ENCODE measurements at regions not wholly inside any gene's neighbourhood (a gene's known extent, or its start where the extent isn't known, plus 50 kb on each side); places are given as distances from the start of the nearest gene placed in this dataset.

DNA sequence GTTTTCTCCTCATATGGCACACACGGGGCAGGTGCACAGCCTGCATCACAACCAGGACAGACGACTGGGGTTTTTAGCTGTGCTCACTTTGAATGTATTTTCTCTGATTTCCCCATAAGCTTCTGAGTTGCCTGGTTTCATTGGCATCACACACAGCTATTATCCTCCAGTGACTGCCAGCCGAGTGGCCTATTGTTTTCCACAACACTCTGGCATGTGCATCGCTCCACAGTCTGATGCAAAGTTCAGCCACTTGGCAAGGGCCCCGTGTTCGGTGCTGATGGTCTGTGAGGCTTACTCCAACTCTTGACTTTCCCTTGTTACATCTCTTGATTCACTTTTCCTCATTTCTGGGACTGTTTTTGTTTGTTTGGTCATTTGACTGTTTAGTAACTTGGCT lies 593.1 kb downstream of the CBLN2 start:
- DNase-seq, result no peak
- Histone ChIP-seq H3K9me3 (no peaks in the 10 kb centered on the region), H3K27ac (no peak overlapping the region), H3K27me3 (no peaks in the 10 kb centered on the region), H3K4me1 (no peaks in the 10 kb centered on the region), H3K4me3 (no peak overlapping the region), H3K36me3 (no peaks in the 10 kb centered on the region)
- TF ChIP-seq, protein P1, sequence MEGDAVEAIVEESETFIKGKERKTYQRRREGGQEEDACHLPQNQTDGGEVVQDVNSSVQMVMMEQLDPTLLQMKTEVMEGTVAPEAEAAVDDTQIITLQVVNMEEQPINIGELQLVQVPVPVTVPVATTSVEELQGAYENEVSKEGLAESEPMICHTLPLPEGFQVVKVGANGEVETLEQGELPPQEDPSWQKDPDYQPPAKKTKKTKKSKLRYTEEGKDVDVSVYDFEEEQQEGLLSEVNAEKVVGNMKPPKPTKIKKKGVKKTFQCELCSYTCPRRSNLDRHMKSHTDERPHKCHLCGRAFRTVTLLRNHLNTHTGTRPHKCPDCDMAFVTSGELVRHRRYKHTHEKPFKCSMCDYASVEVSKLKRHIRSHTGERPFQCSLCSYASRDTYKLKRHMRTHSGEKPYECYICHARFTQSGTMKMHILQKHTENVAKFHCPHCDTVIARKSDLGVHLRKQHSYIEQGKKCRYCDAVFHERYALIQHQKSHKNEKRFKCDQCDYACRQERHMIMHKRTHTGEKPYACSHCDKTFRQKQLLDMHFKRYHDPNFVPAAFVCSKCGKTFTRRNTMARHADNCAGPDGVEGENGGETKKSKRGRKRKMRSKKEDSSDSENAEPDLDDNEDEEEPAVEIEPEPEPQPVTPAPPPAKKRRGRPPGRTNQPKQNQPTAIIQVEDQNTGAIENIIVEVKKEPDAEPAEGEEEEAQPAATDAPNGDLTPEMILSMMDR (IDR thresholded peaks at IDR 0.05), result no peak
- intact Hi-C loops (cut with DNase I; ENCODE audit: low total_unique reads), result no loop called here

- Histone ChIP-seq H3K27ac (no peak overlapping the region), H3K27me3 (no peaks in the 10 kb centered on the region), H3K9me3 (no peaks in the 10 kb centered on the region), H3K4me3 (no peak overlapping the region), H3K36me3 (no peaks in the 10 kb centered on the region), H3K4me1 (no peaks in the 10 kb centered on the region)
- TF ChIP-seq, protein P1 (IDR thresholded peaks at IDR 0.05), result no peak
- intact Hi-C loops (cut with DNase I; ENCODE audit: low total_unique reads), result no loop called here
- DNase-seq, result no peak
Observed at GRCh38 chr18:71942433-71942832, 601.7 kb downstream of the CBLN2 start.

DNA sequence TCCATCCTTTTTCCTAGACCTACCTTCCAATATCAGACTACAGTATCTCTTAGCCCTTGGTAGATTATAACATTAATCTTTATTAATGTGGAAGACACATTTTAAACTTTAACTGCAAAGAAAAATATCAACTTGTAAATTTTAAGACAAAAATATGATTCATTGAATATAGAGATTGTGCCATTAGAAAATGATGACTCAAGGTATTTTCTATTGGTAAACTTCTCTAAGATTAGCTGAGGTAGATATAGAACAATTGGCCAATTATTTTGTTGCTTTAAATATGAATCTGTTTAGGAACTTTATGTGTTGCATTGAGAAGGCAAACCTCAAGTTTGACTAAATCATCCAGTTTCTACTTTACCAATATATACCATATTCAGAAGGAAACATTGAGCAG lies 604.7 kb downstream of the CBLN2 start:
- Histone ChIP-seq H3K27me3 (no peaks in the 10 kb centered on the region), H3K36me3 (no peaks in the 10 kb centered on the region), H3K27ac (no peak overlapping the region), H3K4me1 (no peaks in the 10 kb centered on the region), H3K9me3 (no peaks in the 10 kb centered on the region), H3K4me3 (no peak overlapping the region)
- no peak for DNase-seq
- TF ChIP-seq, protein P1 (IDR thresholded peaks at IDR 0.05), result no peak
- intact Hi-C loops (cut with DNase I; ENCODE audit: low total_unique reads), result no loop called here

DNA sequence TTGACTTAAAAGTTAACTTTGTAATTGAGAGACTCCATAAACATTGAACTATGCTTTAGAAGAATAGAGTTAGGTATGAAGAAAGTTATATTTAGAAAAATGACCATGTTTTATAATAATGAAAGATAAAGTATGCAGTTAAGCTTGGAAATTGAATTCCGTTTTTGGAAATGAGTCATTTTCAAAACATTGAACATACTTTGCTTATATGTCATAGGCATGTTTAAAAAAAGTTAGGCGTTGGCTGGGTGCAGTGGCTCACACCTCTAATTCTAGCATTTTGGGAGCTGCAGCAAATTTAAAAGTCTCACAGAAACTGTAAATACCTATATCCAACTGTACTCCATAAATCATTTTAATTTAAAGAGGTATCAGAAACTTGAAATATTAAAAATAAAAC lies 607.4 kb downstream of the CBLN2 start:
- Histone ChIP-seq H3K27me3 (no peaks in the 10 kb centered on the region), H3K27ac (no peak overlapping the region), H3K4me1 (no peaks in the 10 kb centered on the region), H3K9me3 (no peaks in the 10 kb centered on the region), H3K4me3 (no peak overlapping the region), H3K36me3 (no peaks in the 10 kb centered on the region)
- intact Hi-C loops (cut with DNase I; ENCODE audit: low total_unique reads), result no loop called here
- TF ChIP-seq, protein P1 (IDR thresholded peaks at IDR 0.05), result no peak
- DNase-seq, result no peak

GRCh38 chr18:71919211-71919610 lies 624.9 kb downstream of the CBLN2 start:
- TF ChIP-seq, protein P1 (IDR thresholded peaks at IDR 0.05), result no peak
- no peak for DNase-seq
- no peaks in the 10 kb centered on the region for H3K36me3 ChIP-seq
- H3K27me3 ChIP-seq, result no peaks in the 10 kb centered on the region
- H3K4me3 ChIP-seq, result no peak overlapping the region
- intact Hi-C loops (cut with DNase I; ENCODE audit: low total_unique reads), result no loop called here
- no peaks in the 10 kb centered on the region for H3K4me1 ChIP-seq
- H3K27ac ChIP-seq, result no peak overlapping the region
- H3K9me3 ChIP-seq, result peaks cover 0 to 5% (median 0%) of the 10 kb centered on the region in 3 donors

DNA sequence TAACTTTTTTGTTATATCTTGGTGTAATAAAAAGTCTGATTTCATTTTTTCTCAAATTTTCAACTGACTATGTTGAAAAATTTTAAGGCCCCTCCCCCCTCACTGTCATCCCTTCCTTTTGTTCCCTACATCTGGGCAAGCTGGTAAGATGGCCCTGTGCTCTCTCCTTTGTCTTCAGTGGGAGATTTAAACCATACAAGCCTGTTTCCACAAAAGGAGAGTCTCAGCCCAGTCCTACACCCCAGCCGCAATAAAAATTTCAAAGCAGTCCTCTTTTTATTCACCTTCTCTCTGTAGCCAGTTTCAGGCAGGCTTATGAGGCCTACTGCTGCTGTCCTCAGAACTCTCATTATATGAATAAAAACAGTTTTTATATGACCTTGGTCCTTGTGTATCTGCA lies 630.5 kb downstream of the CBLN2 start:
- TF ChIP-seq, protein P1 (IDR thresholded peaks at IDR 0.05), result no peak
- Histone ChIP-seq H3K27ac (no peak overlapping the region), H3K9me3 (no peaks in the 10 kb centered on the region), H3K4me3 (no peak overlapping the region), H3K27me3 (no peaks in the 10 kb centered on the region), H3K36me3 (no peaks in the 10 kb centered on the region), H3K4me1 (no peaks in the 10 kb centered on the region)
- DNase-seq, result no peak
- intact Hi-C loops (cut with DNase I; ENCODE audit: low total_unique reads), result no loop called here

All from tibial artery (tissue), 4 donors.